Skeletal muscle satellite cell (primary cell): ENCODE measurements at regions not wholly inside any gene's neighbourhood (a gene's known extent, or its start where the extent isn't known, plus 50 kb on each side); places are given as distances from the start of the nearest gene placed in this dataset.

Experiments used
- H3K27me3 ChIP-seq: 2 replicates; pipeline ENCODE4 v1.7.0; 2013; ENCODE audit warnings: low read length; ENCODE audit not compliant: control insufficient read depth, insufficient read depth
- H3K36me3 ChIP-seq: 2 replicates; pipeline ENCODE4 v1.7.0; 2013; ENCODE audit warnings: mild to moderate bottlenecking, control low read depth, low read length; ENCODE audit not compliant: insufficient read depth
- H3K4me1 ChIP-seq: 2 replicates; pipeline ENCODE4 v1.7.0; 2013; ENCODE audit warnings: low read length; ENCODE audit not compliant: control insufficient read depth, insufficient read depth
- H3K4me2 ChIP-seq: 2 replicates; pipeline ENCODE4 v1.7.0; 2013; ENCODE audit warnings: mild to moderate bottlenecking, low read length
- H3K4me3 ChIP-seq: 2 replicates; pipeline ENCODE4 v1.7.0; 2013; ENCODE audit warnings: low read length
- H3K9ac ChIP-seq: 2 replicates; pipeline ENCODE4 v1.7.0; 2013; ENCODE audit warnings: mild to moderate bottlenecking, low read depth, low read length, moderate library complexity
- H3K9me3 ChIP-seq: replicated peaks from 2 replicates; pipeline ENCODE4 v1.7.0; 2013; ENCODE audit warnings: mild to moderate bottlenecking, control low read depth, low read length

DNA sequence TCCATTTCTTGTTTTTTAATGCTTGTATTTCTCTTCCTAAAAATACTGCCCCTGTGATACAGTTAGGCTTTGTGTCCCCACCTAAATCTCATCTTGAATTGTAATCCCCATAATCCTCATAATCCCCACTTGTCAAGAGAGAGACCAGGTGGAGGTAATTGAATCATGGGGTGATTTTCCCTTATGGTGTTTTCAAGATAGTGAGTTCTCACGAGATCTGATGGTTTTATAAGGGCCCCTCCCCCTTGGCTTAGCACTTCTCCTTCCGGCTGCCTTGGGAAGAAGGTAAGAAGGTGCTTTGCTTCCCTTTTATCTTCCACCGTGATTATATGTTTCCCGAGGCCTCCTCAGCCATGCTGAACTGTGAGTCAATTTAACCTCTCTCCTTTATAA, 227.4 kb downstream of the MAN2A1 start:
- Histone ChIP-seq H3K27me3 (peaks cover 2% of the 10 kb centered on the region), H3K36me3 (no peaks in the 10 kb centered on the region), H3K4me1 (peaks cover 4% of the 10 kb centered on the region), H3K9me3 (no peaks in the 10 kb centered on the region), H3K4me3 (no peak overlapping the region), H3K4me2 (no peak overlapping the region), H3K9ac (no peak overlapping the region)

GRCh38 chr5:109917966-109918365, 228.2 kb downstream of the MAN2A1 start:
- H3K27me3 ChIP-seq: peaks cover 2% of the 10 kb centered on the region
- no peak overlapping the region for H3K4me2 ChIP-seq
- H3K9me3 ChIP-seq: no peaks in the 10 kb centered on the region
- no peak overlapping the region for H3K9ac ChIP-seq
- no peak overlapping the region for H3K4me3 ChIP-seq
- H3K4me1 ChIP-seq: no peaks in the 10 kb centered on the region
- H3K36me3 ChIP-seq: no peaks in the 10 kb centered on the region

DNA sequence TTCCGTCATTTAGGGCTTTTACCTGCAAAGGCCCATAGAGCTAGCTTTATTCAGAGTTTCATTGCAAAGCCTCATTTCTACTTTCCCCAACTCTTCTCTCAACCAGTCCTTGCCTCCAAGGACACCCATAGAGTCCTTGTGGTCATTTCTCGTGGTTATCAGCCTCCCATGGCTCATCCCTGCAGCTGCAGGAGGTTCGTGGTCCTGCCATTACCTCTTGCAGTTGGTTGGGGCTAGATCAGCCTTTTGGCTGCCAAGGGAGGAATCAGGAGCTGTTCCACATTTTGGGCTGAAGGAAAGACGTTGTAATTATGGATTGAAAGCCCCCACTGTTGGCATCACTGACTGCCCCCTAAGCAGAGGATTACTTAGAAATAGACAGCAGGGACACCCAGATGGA, 231.0 kb downstream of the MAN2A1 start:
- Histone ChIP-seq H3K4me1 (no peaks in the 10 kb centered on the region), H3K4me2 (no peak overlapping the region), H3K36me3 (no peaks in the 10 kb centered on the region), H3K4me3 (no peak overlapping the region), H3K27me3 (peaks cover 2% of the 10 kb centered on the region), H3K9ac (no peak overlapping the region), H3K9me3 (no peaks in the 10 kb centered on the region)

DNA sequence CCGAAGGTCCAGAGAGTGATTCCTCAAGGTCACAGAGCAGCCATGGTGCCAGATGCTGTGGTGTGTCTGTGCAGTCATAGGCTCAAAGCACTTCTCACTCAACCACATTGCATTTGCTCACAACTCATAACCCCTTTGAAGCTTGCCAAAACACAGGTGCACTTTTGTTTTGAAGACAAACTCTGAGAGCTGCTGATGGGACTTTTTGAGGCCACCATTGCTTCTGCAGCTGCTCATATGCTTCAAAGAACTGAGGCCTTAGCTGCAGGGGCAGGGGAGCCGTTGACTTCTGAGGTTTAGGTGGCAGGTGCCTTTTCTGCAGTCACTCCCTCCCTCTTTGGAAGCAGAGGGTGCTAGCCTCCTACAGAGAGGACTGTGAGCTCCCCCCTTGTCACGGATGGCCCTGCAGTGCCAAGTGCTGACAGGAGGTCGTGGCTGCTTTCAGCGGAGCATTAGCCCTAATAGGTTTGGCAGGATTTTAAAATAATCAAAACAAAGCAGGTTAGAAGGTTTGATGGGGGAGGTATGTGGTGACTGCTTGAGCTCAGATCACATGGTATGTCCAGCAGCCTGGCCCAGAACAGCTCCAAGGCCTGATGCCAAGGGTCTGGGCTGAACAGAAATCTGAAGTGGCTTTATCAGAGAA, 232.1 kb downstream of the MAN2A1 start:
- H3K9me3 ChIP-seq: no peaks in the 10 kb centered on the region

DNA sequence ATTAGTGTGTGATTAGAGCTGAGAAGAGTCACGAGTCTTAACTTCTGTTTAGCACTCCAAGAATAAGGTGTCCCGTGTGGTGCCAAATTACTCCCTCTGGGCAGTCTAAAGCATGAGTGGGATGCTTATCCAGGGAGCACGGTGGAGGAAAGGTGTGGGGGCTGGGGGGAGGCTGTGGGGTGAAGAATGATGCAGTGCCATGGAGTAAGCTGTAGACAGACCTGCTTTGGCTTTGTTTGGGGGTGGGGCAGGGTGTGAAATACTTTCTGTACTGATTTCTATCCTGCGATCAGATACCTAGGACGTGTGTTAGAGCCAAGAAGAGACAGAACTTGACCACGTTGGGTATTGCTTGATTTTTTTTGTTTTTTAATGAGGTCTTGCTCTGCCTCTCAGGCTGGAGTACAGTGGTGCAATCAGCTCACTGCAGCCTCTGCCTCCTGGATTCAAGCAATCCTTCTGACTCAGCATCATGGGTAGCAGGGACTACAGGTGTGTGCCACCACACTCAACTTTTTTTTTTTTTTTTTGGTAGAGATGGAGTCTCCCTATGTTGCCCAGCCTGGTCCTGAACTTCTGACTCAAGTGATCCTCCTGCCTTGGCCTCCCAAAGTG, 232.8 kb downstream of the MAN2A1 start:
- peaks cover 2% of the 10 kb centered on the region for H3K27me3 ChIP-seq
- no peaks in the 10 kb centered on the region for H3K36me3 ChIP-seq
- no peaks in the 10 kb centered on the region for H3K4me1 ChIP-seq
- no peaks in the 10 kb centered on the region for H3K9me3 ChIP-seq
- H3K9ac ChIP-seq: no peak overlapping the region
- H3K4me2 ChIP-seq: no peak overlapping the region
- H3K4me3 ChIP-seq: no peak overlapping the region

More for the DNA sequence above, 232.1 kb downstream of the MAN2A1 start:
- Histone ChIP-seq H3K4me3 (no peak overlapping the region), H3K9ac (no peak overlapping the region), H3K36me3 (no peaks in the 10 kb centered on the region), H3K27me3 (peaks cover 2% of the 10 kb centered on the region), H3K4me2 (no peak overlapping the region), H3K4me1 (no peaks in the 10 kb centered on the region)

GRCh38 chr5:109923205-109923604, 233.5 kb downstream of the MAN2A1 start:
- no peak overlapping the region for H3K4me2 ChIP-seq
- no peak overlapping the region for H3K9ac ChIP-seq
- no peak overlapping the region for H3K4me3 ChIP-seq
- H3K9me3 ChIP-seq: no peaks in the 10 kb centered on the region
- peaks cover 2% of the 10 kb centered on the region for H3K27me3 ChIP-seq
- H3K36me3 ChIP-seq: no peaks in the 10 kb centered on the region
- no peaks in the 10 kb centered on the region for H3K4me1 ChIP-seq

DNA sequence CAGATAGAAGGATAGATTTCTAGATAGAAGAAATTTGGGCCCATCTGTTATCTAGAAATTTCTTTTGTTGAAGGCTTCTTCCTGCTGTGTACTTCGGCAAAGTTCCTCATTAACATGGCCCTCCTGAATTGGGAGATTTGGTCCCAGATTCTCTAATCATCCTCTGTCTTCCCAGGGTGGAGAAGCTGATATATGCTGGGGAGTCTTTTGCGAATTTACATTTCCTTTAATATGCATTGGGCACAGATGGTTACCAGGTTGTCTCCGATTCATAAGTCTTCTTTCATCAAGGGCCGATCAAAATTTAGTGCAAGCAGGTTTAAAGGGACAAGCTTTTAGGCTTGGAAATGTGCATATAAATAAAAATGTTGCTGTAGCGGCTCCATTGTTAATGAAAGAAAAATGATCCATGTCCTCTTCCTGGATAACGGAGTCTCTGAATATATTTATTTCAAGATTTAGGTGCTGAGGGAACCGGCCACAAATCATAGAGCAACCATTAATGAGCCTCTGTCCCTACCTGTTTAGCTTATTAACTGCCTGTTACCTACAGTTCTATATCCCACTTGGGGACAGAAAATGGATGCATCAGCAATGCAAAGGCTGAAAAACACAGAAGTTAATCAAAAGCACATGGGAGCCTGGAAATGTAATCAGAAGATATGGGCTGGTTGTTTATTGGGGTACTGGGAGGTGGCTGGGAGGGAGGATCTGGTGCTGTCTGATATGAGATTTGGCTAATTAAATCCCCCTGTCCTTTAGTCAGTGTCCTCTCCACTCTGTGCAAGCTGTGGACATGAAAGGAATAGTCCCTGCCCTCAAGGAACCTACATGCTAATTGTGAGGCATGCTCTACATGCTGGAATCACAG, 234.7 kb downstream of the MAN2A1 start:
- no peaks in the 10 kb centered on the region for H3K36me3 ChIP-seq
- H3K27me3 ChIP-seq: peaks cover 2% of the 10 kb centered on the region
- no peaks in the 10 kb centered on the region for H3K4me1 ChIP-seq
- no peak overlapping the region for H3K4me2 ChIP-seq
- H3K4me3 ChIP-seq: no peak overlapping the region
- H3K9me3 ChIP-seq: no peaks in the 10 kb centered on the region
- no peak overlapping the region for H3K9ac ChIP-seq

DNA sequence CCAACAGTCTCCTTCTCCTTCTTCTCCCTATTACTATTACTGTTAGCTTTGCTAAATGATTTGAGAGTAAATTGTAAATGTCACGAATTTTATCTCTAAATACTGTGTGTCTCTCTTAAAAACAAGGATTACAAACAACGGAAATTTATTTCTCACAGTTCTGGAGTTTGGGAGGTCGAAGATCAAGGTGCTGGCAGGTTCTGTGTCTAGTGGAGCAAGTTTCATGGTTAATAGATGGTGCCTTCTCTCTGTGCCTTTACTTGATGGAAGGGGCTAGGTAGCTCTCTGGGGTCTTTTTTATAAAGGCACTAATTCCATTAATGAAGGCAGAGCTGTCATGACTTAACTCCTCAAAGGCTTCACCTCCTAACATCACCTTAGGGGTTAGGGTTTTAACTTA, 237.9 kb downstream of the MAN2A1 start:
- H3K4me3 ChIP-seq: no peak overlapping the region
- no peaks in the 10 kb centered on the region for H3K36me3 ChIP-seq
- H3K9ac ChIP-seq: no peak overlapping the region
- no peaks in the 10 kb centered on the region for H3K9me3 ChIP-seq
- H3K27me3 ChIP-seq: no peaks in the 10 kb centered on the region
- H3K4me1 ChIP-seq: no peaks in the 10 kb centered on the region
- no peak overlapping the region for H3K4me2 ChIP-seq

DNA sequence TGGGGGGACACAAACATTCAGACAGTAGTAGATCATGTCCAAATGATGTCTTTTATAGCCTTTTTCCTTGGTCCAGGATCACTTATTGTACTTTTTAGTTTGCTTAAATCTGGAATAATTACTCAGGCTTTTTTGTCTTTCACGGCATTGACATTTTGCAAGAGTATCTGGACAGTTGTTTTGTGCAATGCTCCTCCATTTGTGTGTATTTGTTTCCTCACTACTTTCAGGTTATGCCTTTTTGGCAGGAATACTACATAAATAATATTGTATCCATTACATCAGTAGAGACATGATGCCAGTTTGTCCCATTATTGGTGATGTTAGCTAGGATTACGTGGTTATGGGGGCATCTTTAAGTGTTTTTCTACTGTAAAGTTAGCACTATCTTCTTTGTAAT, 238.3 kb downstream of the MAN2A1 start:
- H3K27me3 ChIP-seq: no peaks in the 10 kb centered on the region
- no peak overlapping the region for H3K4me3 ChIP-seq
- H3K4me1 ChIP-seq: no peaks in the 10 kb centered on the region
- H3K9ac ChIP-seq: no peak overlapping the region
- H3K4me2 ChIP-seq: no peak overlapping the region
- no peaks in the 10 kb centered on the region for H3K36me3 ChIP-seq
- H3K9me3 ChIP-seq: no peaks in the 10 kb centered on the region

GRCh38 chr5:109928811-109929210, 239.1 kb downstream of the MAN2A1 start:
- no peaks in the 10 kb centered on the region for H3K36me3 ChIP-seq
- no peak overlapping the region for H3K9ac ChIP-seq
- no peaks in the 10 kb centered on the region for H3K27me3 ChIP-seq
- no peaks in the 10 kb centered on the region for H3K4me1 ChIP-seq
- no peak overlapping the region for H3K4me3 ChIP-seq
- H3K9me3 ChIP-seq: no peaks in the 10 kb centered on the region
- H3K4me2 ChIP-seq: no peak overlapping the region

DNA sequence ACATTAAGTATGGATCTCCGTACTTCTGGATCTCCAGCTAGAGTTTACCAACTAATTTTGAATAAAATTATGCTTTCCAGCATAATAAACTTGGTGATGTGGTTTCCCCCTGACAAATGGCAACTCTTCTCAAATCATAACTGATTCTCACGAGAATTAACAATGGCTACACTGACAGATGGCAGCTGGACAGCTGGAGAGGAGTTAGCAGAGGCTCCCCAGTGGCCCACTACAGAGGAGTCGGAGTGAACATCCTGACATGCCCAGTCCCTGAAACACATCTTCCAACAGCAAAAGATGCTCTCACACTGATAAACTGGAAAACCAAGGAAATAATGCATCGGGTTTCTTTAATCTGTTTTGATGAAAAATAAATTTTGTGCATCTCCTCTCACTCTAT, 239.6 kb downstream of the MAN2A1 start:
- Histone ChIP-seq H3K9me3 (no peaks in the 10 kb centered on the region), H3K27me3 (no peaks in the 10 kb centered on the region), H3K36me3 (no peaks in the 10 kb centered on the region), H3K9ac (no peak overlapping the region), H3K4me3 (no peak overlapping the region), H3K4me2 (no peak overlapping the region), H3K4me1 (no peaks in the 10 kb centered on the region)
